Lung (tissue), 12 donors: ENCODE measurements at regions not wholly inside any gene's neighbourhood (a gene's known extent, or its start where the extent isn't known, plus 50 kb on each side); places are given as distances from the start of the nearest gene placed in this dataset. TPM values are rescaled to one million over a fixed set of nuclear protein-coding genes. Genes with fewer than 3 reads are reported as not detected.

ENCODE experiments used
- ATAC-seq: fragments of 200-7000 bp; cut with Tn5 transposase; one replicate; pipeline ENCODE4 v1.9.1; 2020; ENCODE audit warnings: moderate number of reproducible peaks; ENCODE audit not compliant: insufficient read depth, low FRiP score
- DNase-seq, 3 donors: peaks; one replicate each; pipeline ENCODE4 v3.0.0-alpha.2; 2013 to 2017
- H3K27ac ChIP-seq, 2 donors: one replicate each; pipeline ENCODE4 v1.5.1; 2013; ENCODE audit warnings: mild to moderate bottlenecking in 2 of 2, moderate library complexity in 2 of 2, control low read depth in 1 of 2, inconsistent platforms in 1 of 2, low read depth in 1 of 2, low read length in 1 of 2
- H3K27me3 ChIP-seq, 3 donors: one replicate each; pipeline ENCODE4 v1.5.1; 2013; ENCODE audit warnings: low read length in 2 of 3; ENCODE audit not compliant: control insufficient read depth in 3 of 3, insufficient read depth in 3 of 3
- H3K36me3 ChIP-seq, 4 donors: one replicate each; pipeline ENCODE4 v1.5.1; 2013; ENCODE audit warnings: low read length in 4 of 4, mild to moderate bottlenecking in 1 of 4, moderate library complexity in 1 of 4; ENCODE audit not compliant: control insufficient read depth in 4 of 4, insufficient read depth in 4 of 4
- H3K4me1 ChIP-seq, 5 donors: one replicate each; pipeline ENCODE4 v1.5.1; 2013; ENCODE audit warnings: low read length in 5 of 5, mild to moderate bottlenecking in 2 of 5, moderate library complexity in 1 of 5; ENCODE audit not compliant: control insufficient read depth in 5 of 5, insufficient read depth in 5 of 5
- H3K4me3 ChIP-seq: one replicate; pipeline ENCODE4 v1.5.1; 2013; ENCODE audit warnings: mild to moderate bottlenecking, control low read depth, moderate library complexity
- H3K9ac ChIP-seq, 2 donors: one replicate each; pipeline ENCODE4 v1.5.1; 2013; ENCODE audit warnings: low read length in 2 of 2, control low read depth in 1 of 2; ENCODE audit not compliant: insufficient read depth in 1 of 2
- H3K9me3 ChIP-seq, 4 donors: one replicate each; pipeline ENCODE4 v1.5.1; 2013; ENCODE audit warnings: low read length in 3 of 4, mild to moderate bottlenecking in 1 of 4, moderate library complexity in 1 of 4; ENCODE audit not compliant: control insufficient read depth in 4 of 4, insufficient read depth in 3 of 4
- WGBS, 2 donors: extraction: QIAGEN DNeasy Blood & Tissue Kit; methylation state at CpG; one replicate each; pipeline ENCODE4 v1.1.7; 2013; 5-methylcytosine and 5-hydroxymethylcytosine counted together
- small RNA-seq: library from RNA; depleted of rRNA; stranded (forward); fragments of <200 nt; gene quantifications from one replicate; pipeline ENCODE3, GENCODE V24; 2014; ENCODE audit warnings: low replicate concordance
- TF ChIP-seq, protein P1 (sequence below): IDR thresholded peaks from 2 replicates; pipeline ENCODE4 v1.5.1; 2012; ENCODE audit warnings: mild to moderate bottlenecking; ENCODE audit errors: control extremely low read depth, extremely low read depth
- donor health status: control.
- donor health status: control.
- donor health status: Bipolar disorder and iron deficiency.
- donor health status: healthy.
- donor health status: DM: yes; HTN: yes; CAD: no.

DNA sequence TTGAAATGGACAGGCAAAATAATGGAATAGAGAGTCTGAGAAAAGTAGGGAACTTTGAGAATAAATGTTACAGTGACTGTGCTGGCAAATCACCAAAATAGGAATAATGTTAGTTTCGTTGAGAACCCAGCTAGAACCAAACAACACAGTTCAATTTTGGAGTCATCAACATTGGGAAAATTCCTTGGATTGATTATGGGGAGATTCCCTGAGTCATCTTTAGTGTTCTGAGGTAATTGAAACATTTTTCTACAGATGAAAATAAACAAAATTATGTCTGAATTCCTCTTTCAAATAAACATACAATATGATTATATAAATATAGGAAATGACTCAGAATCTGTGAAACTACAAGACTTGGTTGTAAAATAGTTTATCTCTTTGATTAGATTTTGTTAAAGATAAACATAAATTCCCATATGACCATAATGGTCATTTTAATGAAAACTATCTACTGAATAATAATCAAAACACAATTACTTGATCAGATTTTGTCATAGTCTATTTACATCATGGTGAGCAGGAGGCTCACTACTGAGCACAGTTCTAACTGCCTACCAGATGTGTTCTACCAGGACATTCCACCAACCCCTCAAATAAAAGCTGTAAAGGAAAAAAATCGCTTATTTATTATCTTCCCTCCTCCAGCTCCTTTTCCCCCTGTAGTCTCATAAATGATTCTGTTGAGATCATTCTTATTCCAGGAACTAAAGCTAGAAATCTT is 51.4 kb upstream of the GABRA2 start:
- no peak overlapping the region for H3K4me3 ChIP-seq
- ATAC-seq (no peak), DNase-seq (no peak)
- H3K9ac ChIP-seq: no peak overlapping the region
- H3K9me3 ChIP-seq: peaks cover 0 to 2% (median 0%) of the 10 kb centered on the region in 4 donors
- no peak overlapping the region for H3K27ac ChIP-seq
- no peaks in the 10 kb centered on the region for H3K4me1 ChIP-seq
- H3K27me3 ChIP-seq: no peaks in the 10 kb centered on the region
- no peaks in the 10 kb centered on the region for H3K36me3 ChIP-seq
- WGBS, 2 donors: 48 to 61% methylated on average over 2 of the region's 2 CpGs
- TF ChIP-seq, protein P1, sequence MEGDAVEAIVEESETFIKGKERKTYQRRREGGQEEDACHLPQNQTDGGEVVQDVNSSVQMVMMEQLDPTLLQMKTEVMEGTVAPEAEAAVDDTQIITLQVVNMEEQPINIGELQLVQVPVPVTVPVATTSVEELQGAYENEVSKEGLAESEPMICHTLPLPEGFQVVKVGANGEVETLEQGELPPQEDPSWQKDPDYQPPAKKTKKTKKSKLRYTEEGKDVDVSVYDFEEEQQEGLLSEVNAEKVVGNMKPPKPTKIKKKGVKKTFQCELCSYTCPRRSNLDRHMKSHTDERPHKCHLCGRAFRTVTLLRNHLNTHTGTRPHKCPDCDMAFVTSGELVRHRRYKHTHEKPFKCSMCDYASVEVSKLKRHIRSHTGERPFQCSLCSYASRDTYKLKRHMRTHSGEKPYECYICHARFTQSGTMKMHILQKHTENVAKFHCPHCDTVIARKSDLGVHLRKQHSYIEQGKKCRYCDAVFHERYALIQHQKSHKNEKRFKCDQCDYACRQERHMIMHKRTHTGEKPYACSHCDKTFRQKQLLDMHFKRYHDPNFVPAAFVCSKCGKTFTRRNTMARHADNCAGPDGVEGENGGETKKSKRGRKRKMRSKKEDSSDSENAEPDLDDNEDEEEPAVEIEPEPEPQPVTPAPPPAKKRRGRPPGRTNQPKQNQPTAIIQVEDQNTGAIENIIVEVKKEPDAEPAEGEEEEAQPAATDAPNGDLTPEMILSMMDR: no peak

Small RNA genes lying in the stretch of these regions (small RNA-seq; reads per million reads assigned to genes)
- gene RNU6-412P: not detected
